SK-N-SH treated with all-trans-retinoic acid at 6 μM for 48 hours (cell line): ENCODE measurements at regions not wholly inside any gene's neighbourhood (a gene's known extent, or its start where the extent isn't known, plus 50 kb on each side); places are given as distances from the start of the nearest gene placed in this dataset.

ENCODE experiments used
- BACH2 ChIP-seq: fragments of 250-450 bp; sonication (Bioruptor Pico); IDR thresholded peaks from 2 replicates; pipeline ENCODE4 v1.9.0; 2021; ENCODE audit warnings: mild to moderate bottlenecking, borderline replicate concordance
- GLIS3 ChIP-seq: fragments of 250-450 bp; sonication (Bioruptor Pico); IDR thresholded peaks from 2 replicates; pipeline ENCODE4 v1.5.0; 2020; ENCODE audit warnings: mild to moderate bottlenecking, moderate library complexity
- PATZ1 ChIP-seq: fragments of 250-450 bp; sonication (Bioruptor Pico); IDR thresholded peaks from 2 replicates; pipeline ENCODE4 v1.8.0; 2020; ENCODE audit warnings: mild to moderate bottlenecking, moderate library complexity, borderline replicate concordance
- POU6F1 ChIP-seq: fragments of 250-450 bp; sonication (Bioruptor Pico); IDR thresholded peaks from 2 replicates; pipeline ENCODE4 v1.8.0; 2021; ENCODE audit warnings: low read depth, mild to moderate bottlenecking, moderate library complexity, borderline replicate concordance
- PPARA ChIP-seq: fragments of 250-450 bp; sonication (Bioruptor Pico); IDR thresholded peaks from 2 replicates; pipeline ENCODE4 v1.5.0; 2020; ENCODE audit warnings: mild to moderate bottlenecking, borderline replicate concordance
- RARB ChIP-seq: fragments of 250-450 bp; sonication (Bioruptor Pico); IDR thresholded peaks from 2 replicates; pipeline ENCODE4 v1.8.0; 2021; ENCODE audit warnings: mild to moderate bottlenecking, moderate library complexity
- TOX ChIP-seq: fragments of 250-450 bp; sonication (Bioruptor Pico); IDR thresholded peaks from 2 replicates; pipeline ENCODE4 v1.8.0; 2021; ENCODE audit warnings: mild to moderate bottlenecking, moderate library complexity, borderline replicate concordance
- ZNF565 ChIP-seq: fragments of 450-650 bp; formaldehyde crosslinking; conservative IDR thresholded peaks from 2 replicates; pipeline ENCODE4 v1.5.0; 2020; ENCODE audit warnings: low read depth, mild to moderate bottlenecking, moderate library complexity

GRCh38 chr2:198587741-198588140, 783.3 kb downstream of the PLCL1 start:
- TF ChIP-seq ZNF565 (CRISPR knock-in tag): no peak
- no peak for TF ChIP-seq RARB (CRISPR knock-in tag)
- no peak for TF ChIP-seq PPARA
- no peak for TF ChIP-seq TOX (CRISPR knock-in tag)
- TF ChIP-seq BACH2: no peak
- TF ChIP-seq GLIS3 (CRISPR knock-in tag): no peak
- TF ChIP-seq PATZ1: no peak
- no peak for TF ChIP-seq POU6F1
